Smooth muscle cell (in vitro differentiated cells): ENCODE measurements at regions not wholly inside any gene's neighbourhood (a gene's known extent, or its start where the extent isn't known, plus 50 kb on each side); places are given as distances from the start of the nearest gene placed in this dataset.

Experiments used
- DNase-seq: peaks from one replicate; lab custom pipeline; 2025; ENCODE audit not compliant: unreplicated experiment; lab: John Stamatoyannopoulos, UW
- H2AFZ ChIP-seq: fragments of 200-600 bp; sonication (generic); 2 replicates; pipeline ENCODE4 v1.6.0; 2016; ENCODE audit warnings: antibody characterized with exemption, low read depth, mild to moderate bottlenecking
- H3F3A ChIP-seq: fragments of 200-600 bp; sonication (generic); 2 replicates; pipeline ENCODE4 v1.6.0; 2017; ENCODE audit warnings: antibody characterized with exemption, low read depth
- H3K27ac ChIP-seq: fragments of 200-600 bp; sonication (generic); 2 replicates; pipeline ENCODE4 v1.5.1; 2016; ENCODE audit warnings: low read depth, mild to moderate bottlenecking
- H3K27me3 ChIP-seq: fragments of 200-600 bp; sonication (generic); 2 replicates; pipeline ENCODE4 v1.6.1; 2016; ENCODE audit warnings: low read depth, mild to moderate bottlenecking
- H3K36me3 ChIP-seq: fragments of 200-600 bp; sonication (generic); 2 replicates; pipeline ENCODE4 v1.5.1; 2016; ENCODE audit warnings: low read depth
- H3K4me1 ChIP-seq: fragments of 200-600 bp; sonication (generic); 2 replicates; pipeline ENCODE4 v1.5.1; 2016; ENCODE audit warnings: low read depth
- H3K4me2 ChIP-seq: fragments of 200-600 bp; sonication (generic); 2 replicates; pipeline ENCODE4 v1.6.0; 2016; ENCODE audit warnings: mild to moderate bottlenecking
- H3K4me3 ChIP-seq: fragments of 200-600 bp; sonication (generic); 2 replicates; pipeline ENCODE4 v1.5.1; 2016; ENCODE audit warnings: mild to moderate bottlenecking
- H3K79me2 ChIP-seq: fragments of 200-600 bp; sonication (generic); 2 replicates; pipeline ENCODE4 v1.6.0; 2016; ENCODE audit warnings: low read depth, mild to moderate bottlenecking
- H3K9ac ChIP-seq: fragments of 200-600 bp; sonication (generic); 2 replicates; pipeline ENCODE4 v1.6.0; 2016; ENCODE audit warnings: low read depth
- H3K9me3 ChIP-seq: fragments of 200-600 bp; sonication (generic); replicated peaks from 2 replicates; pipeline ENCODE4 v1.5.1; 2016; ENCODE audit warnings: low read depth
- H4K20me1 ChIP-seq: fragments of 200-600 bp; sonication (generic); 2 replicates; pipeline ENCODE4 v1.6.0; 2016; ENCODE audit warnings: low read depth
- WGBS: methylation state at CpG from one replicate; pipeline ENCODE4 v1.1.7; 2016; ENCODE audit warnings: low lambda C conversion rate; 5-methylcytosine and 5-hydroxymethylcytosine counted together
- TF ChIP-seq, protein P1 (sequence below): fragments of 200-600 bp; sonication (generic); IDR thresholded peaks from 2 replicates; pipeline ENCODE4 v1.5.1; 2017; ENCODE audit warnings: borderline replicate concordance, mild to moderate bottlenecking, antibody characterized with exemption; ENCODE audit not compliant: insufficient read depth, poor library complexity, severe bottlenecking

GRCh38 chr5:3671337-3671736 is 75.7 kb downstream of the IRX1 start:
- Histone ChIP-seq H3K9ac (no peak overlapping the region), H3K4me1 (no peaks in the 10 kb centered on the region), H3K4me3 (no peak overlapping the region), H3F3A (no peaks in the 10 kb centered on the region), H3K9me3 (no peaks in the 10 kb centered on the region), H3K36me3 (no peaks in the 10 kb centered on the region), H3K27ac (no peak overlapping the region), H3K79me2 (no peaks in the 10 kb centered on the region), H3K27me3 (no peaks in the 10 kb centered on the region), H3K4me2 (no peak overlapping the region), H2AFZ (no peak overlapping the region), H4K20me1 (no peaks in the 10 kb centered on the region)
- WGBS = 51% methylated on average over 3 of the region's 3 CpGs
- TF ChIP-seq, protein P1, sequence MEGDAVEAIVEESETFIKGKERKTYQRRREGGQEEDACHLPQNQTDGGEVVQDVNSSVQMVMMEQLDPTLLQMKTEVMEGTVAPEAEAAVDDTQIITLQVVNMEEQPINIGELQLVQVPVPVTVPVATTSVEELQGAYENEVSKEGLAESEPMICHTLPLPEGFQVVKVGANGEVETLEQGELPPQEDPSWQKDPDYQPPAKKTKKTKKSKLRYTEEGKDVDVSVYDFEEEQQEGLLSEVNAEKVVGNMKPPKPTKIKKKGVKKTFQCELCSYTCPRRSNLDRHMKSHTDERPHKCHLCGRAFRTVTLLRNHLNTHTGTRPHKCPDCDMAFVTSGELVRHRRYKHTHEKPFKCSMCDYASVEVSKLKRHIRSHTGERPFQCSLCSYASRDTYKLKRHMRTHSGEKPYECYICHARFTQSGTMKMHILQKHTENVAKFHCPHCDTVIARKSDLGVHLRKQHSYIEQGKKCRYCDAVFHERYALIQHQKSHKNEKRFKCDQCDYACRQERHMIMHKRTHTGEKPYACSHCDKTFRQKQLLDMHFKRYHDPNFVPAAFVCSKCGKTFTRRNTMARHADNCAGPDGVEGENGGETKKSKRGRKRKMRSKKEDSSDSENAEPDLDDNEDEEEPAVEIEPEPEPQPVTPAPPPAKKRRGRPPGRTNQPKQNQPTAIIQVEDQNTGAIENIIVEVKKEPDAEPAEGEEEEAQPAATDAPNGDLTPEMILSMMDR = no peak
- no peak for DNase-seq

DNA sequence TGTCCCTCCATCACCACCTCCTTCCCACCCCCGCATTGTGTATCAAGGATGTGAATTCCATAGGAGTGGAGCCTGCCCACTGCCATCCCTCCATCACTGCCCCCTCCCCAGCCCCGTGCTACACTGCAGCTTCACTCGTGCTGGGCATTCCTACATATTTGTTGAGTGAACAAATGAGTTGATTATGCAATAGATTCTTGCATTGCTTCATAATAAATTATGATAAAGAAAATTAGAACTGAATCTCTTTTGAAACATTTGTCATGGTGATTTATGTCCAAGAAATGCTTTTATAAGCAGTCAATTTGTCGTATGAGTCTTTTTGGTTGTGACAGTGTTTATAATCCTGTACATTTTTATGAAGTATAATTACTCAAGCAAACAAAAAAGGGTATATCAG is 83.2 kb downstream of the IRX1 start:
- H3K36me3 ChIP-seq = no peaks in the 10 kb centered on the region
- no peak overlapping the region for H3K9ac ChIP-seq
- no peak overlapping the region for H3K27ac ChIP-seq
- no peaks in the 10 kb centered on the region for H4K20me1 ChIP-seq
- H2AFZ ChIP-seq = no peak overlapping the region
- H3K9me3 ChIP-seq = no peaks in the 10 kb centered on the region
- TF ChIP-seq, protein P1 = no peak
- H3K4me2 ChIP-seq = no peak overlapping the region
- no peaks in the 10 kb centered on the region for H3K27me3 ChIP-seq
- no peak for DNase-seq
- H3K4me1 ChIP-seq = peaks cover 4% of the 10 kb centered on the region
- H3F3A ChIP-seq = no peaks in the 10 kb centered on the region
- H3K4me3 ChIP-seq = no peak overlapping the region
- 86% methylated on average over 4 of the region's 4 CpGs for WGBS
- no peaks in the 10 kb centered on the region for H3K79me2 ChIP-seq

- no peaks in the 10 kb centered on the region for H3K36me3 ChIP-seq
- H2AFZ ChIP-seq = no peak overlapping the region
- DNase-seq = no peak
- no peaks in the 10 kb centered on the region for H4K20me1 ChIP-seq
- no peak overlapping the region for H3K4me3 ChIP-seq
- H3K9ac ChIP-seq = no peak overlapping the region
- no peaks in the 10 kb centered on the region for H3K27me3 ChIP-seq
- no peaks in the 10 kb centered on the region for H3F3A ChIP-seq
- no peak overlapping the region for H3K27ac ChIP-seq
- H3K79me2 ChIP-seq = no peaks in the 10 kb centered on the region
- TF ChIP-seq, protein P1 = no peak
- no peaks in the 10 kb centered on the region for H3K9me3 ChIP-seq
- no peak overlapping the region for H3K4me2 ChIP-seq
- WGBS = 94% methylated on average over 5 of the region's 5 CpGs
- H3K4me1 ChIP-seq = peaks cover 6% of the 10 kb centered on the region
Measured at GRCh38 chr5:3680821-3681220, 85.2 kb downstream of the IRX1 start.

GRCh38 chr5:3684118-3684517 is 88.5 kb downstream of the IRX1 start:
- no peak for DNase-seq
- Histone ChIP-seq H3K4me1 (peaks cover 6% of the 10 kb centered on the region), H3K9me3 (no peaks in the 10 kb centered on the region), H4K20me1 (no peaks in the 10 kb centered on the region), H3K27me3 (no peaks in the 10 kb centered on the region), H3K36me3 (no peaks in the 10 kb centered on the region), H3F3A (no peaks in the 10 kb centered on the region), H3K4me3 (no peak overlapping the region), H3K9ac (no peak overlapping the region), H3K4me2 (no peak overlapping the region), H3K27ac (no peak overlapping the region), H3K79me2 (no peaks in the 10 kb centered on the region), H2AFZ (no peak overlapping the region)
- WGBS = 89% methylated on average over 13 of the region's 13 CpGs
- TF ChIP-seq, protein P1 = no peak
